HG02798 (cell line): ENCODE measurements at regions not wholly inside any gene's neighbourhood (a gene's known extent, or its start where the extent isn't known, plus 50 kb on each side); places are given as distances from the start of the nearest gene placed in this dataset.

ENCODE experiments used
- ATAC-seq: cut with Tn5 transposase; IDR thresholded peaks from one replicate; pipeline ENCODE4 v1.9.1; 2021; ENCODE audit warnings: mild to moderate bottlenecking; ENCODE audit not compliant: unreplicated experiment, poor library complexity

DNA sequence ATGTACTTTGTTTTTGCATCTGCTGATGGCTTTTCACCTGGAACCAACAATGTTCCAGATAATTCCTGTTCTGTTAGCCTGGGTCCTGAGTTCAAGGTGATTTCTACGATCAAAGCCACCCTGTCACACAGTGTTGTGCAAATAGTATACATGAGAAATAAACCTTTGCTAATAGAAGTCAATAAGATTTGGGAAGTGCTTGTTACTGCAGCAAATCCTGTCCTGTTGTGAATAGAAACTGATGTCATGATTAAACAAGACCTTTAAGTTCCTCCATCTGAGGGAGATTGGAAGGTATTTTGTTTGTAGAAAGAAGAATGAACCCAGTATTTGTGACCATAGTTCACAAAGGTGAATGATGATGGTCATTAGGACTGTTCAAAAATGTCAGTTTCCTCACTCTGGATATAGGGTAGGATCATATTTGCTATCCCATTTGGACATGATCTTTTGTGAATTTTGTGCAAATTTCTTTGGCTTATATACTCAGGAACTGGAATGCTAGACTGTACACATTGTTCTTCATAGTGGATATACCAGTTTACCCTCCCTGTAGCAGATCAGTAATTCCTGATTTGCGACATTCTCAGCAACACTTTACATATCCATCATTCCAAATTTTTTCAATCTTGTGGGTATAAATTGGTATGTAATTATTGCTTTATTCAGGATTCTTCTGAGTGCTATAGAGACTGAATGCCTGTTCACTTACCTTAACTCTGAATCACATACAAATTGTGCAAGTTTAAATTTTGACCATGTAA, 428.5 kb downstream of the METTL15 start:
- ATAC-seq: no peak

DNA sequence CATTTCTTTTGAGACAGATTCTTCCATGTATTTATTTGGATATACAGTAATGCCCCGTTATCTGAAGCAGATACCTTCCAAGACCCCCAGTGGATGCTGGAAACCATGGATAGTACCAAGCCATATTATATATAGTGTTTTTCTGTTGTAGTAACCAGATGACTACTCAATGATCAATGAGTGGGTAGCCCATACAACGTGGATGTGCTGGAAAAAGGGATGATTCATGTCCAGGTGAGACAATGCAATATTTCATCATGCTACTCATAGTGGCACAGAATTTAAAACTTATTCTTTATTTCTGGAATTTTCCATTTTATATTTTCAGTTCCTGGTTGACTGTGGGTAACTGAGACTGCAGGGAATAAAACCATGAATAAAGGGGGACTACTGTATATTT, 427.5 kb downstream of the METTL15 start:
- ATAC-seq: no peak

- no peak for ATAC-seq
These were observed 421.6 kb downstream of the METTL15 start for GRCh38 chr11:28529540-28530410.

DNA sequence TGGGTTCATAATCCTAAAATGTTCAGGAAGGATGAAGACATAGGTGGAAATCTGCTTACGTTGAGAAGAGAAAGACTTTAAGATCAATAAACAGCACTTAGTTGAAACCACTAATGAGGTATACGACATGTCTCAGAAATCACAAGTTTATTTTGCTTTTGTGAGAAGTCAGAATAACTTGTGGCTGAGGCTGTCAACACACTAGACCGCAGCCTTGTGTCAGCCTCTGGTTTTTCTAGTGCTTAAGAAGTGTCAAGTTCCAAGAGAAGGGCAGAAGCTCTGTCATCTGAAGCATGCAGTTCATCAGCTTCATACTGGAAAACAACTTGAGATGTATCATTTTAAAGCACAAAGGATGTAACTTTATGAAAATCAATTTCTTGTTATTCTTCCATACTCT, 420.9 kb downstream of the METTL15 start:
- ATAC-seq: no peak

DNA sequence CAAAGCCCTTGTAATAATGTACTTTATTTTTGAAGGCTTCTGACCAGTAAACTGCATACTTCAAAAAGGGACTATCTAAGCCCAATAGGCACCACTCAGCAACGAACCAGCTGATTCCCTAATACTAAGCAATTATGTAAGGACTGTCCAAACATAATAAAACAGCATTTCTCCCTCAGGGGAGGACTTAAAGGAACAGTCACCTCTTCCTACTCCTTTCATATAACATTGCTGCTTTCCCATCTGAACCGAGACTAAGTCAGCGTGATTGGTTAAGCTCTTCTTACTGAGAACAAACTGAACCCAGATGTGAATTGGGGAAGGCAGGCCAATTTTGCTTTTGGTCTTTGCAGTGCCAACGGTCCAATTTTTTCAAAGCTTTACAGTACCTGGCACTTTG, 420.0 kb downstream of the METTL15 start:
- ATAC-seq: no peak

GRCh38 chr11:28526406-28526751, 418.2 kb downstream of the METTL15 start:
- ATAC-seq: no peak

DNA sequence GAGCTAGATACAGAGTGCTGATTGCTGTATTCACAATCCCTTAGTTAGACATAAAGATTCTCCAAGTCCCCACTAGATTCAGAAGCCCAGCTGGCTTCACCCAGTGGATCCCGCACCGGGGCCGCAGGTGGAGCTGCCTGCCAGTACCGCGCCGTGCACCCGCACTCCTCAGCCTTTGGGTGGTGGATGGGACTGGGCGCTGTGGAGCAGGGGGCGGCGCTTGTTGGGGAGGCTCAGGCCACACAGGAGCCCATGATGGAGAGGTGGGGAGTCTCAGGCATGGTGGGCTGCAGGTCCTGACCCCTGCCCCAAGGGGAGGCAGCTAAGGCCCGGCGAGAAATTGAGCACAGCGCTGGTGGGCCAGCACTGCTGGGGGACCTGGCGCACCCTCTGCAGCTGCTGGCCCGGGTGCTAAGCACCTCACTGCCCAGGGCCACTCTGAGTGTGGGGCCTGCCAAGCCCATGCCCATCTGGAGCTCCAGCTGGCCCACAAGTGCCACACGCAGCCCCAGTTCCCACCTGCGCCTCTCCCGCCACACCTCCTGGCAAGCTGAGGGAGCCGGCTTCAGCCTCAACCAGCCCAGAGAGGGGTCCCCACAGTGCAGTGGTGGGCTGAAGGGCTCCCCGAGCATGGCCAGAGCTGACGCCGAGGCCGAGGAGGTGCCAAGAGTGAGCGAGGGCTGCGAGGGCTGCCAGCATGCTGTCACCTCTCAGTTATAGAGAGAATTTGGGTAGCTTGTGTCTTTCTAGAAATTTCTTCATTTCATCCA, 417.6 kb downstream of the METTL15 start:
- ATAC-seq: no peak

DNA sequence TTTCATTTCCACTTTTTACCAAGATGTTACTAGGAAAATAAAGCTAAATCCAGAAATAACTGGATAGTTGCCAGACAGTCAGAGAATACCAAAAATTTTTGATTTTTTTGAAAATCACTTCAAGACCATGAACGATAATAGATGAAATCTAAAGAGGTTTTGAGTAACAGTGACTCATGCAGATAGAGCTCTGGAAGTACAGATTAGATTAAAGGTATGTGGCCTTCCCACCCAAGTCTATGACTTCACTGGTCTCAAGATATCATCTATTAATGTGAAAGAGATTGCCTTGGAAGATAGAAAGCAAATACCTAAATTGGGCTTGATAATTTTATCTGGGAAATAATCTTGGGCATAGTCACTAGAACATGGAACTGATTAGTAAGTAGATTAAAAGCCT, 415.9 kb downstream of the METTL15 start:
- no peak for ATAC-seq

GRCh38 chr11:28521075-28521474, 412.9 kb downstream of the METTL15 start:
- no peak for ATAC-seq

DNA sequence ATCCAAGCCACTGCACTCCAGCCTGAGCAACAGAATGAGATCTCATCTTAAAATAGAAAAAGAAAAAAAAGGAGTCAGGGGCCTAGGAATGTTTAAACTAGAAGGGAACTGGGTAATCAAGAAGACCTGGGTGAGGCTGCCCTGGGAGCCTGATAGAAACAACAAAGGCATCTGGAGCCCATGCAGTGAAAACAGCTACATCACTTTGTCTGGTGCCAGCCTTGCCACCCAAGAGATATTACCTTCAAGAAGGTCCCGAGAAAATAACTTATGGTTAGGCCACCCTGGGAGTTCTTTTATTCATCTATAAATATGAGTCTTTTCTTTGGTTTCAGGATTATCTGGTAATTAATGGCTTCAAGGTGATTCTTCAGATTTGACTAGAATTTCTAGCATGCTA, 412.1 kb downstream of the METTL15 start:
- ATAC-seq: no peak

GRCh38 chr11:28518825-28519224, 410.6 kb downstream of the METTL15 start:
- ATAC-seq: no peak

GRCh38 chr11:28517621-28518020, 409.4 kb downstream of the METTL15 start:
- ATAC-seq: no peak

- no peak for ATAC-seq
These were observed 406.2 kb downstream of the METTL15 start for GRCh38 chr11:28514391-28514790.

GRCh38 chr11:28512143-28512756, 404.1 kb downstream of the METTL15 start:
- ATAC-seq: no peak

- no peak for ATAC-seq
These were observed 397.0 kb downstream of the METTL15 start for GRCh38 chr11:28505232-28505631.

DNA sequence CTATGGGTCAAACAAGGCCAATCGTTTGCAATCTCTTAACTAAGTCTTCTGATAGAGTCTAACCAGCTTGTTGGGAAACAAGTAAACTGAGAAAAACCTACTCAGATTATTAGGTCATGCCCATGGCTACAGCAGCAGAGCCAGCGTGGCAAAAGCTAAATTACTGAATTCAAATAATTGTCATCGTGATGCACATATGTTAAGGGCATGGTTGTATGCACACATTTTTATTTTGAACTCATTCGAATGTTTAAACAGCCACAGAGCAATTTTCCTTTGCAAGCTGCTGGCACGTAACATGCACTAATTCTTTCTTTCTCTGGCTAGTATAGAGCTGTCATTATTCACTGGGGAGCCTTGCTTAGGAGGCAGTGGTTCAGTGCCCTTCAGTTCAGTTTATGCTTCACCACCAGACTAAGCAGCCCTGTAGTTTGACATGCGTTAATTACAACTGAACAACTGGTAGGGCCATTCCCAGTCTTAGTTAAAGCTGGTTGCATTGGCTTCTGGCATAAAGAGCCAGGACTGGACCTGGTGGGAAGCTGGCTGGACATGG, 396.4 kb downstream of the METTL15 start:
- ATAC-seq: no peak

DNA sequence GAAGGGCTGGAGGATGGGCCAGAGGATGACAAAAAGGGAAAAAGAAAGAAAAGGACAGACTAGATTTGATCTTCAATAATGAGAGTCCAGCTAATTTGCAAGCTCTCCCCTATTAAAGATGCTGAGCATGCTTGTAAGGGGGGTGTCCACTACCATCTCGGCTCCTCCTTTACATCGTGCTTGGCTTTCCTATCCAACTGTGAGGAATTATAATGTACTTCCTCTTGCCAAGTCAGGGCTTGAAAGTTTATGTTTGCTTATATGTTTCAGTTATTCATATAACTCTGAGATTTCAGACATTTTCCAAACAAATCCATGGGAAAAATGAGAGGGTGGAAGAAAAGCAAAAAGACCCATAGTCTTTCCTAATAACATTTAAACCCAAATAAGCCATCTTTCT, 387.1 kb downstream of the METTL15 start:
- ATAC-seq: no peak

- ATAC-seq: no peak
These were observed 383.2 kb downstream of the METTL15 start for GRCh38 chr11:28491431-28491830.

GRCh38 chr11:28490773-28491382, 382.7 kb downstream of the METTL15 start:
- no peak for ATAC-seq

- no peak for ATAC-seq
These were observed 380.1 kb downstream of the METTL15 start for GRCh38 chr11:28488336-28488735.
